ENCODE measurements at regions not wholly inside any gene's neighbourhood (a gene's known extent, or its start where the extent isn't known, plus 50 kb on each side); places are given as distances from the start of the nearest gene placed in this dataset.

GRCh38 chr3:72679540-72680198, 168.6 kb downstream of the SHQ1 start:
- H3K4me1 ChIP-seq, result peaks cover 0 to 13% (median 0%) of the 10 kb centered on the region in 4 donors
- no peak overlapping the region for H3K4me3 ChIP-seq
- no peak for TF ChIP-seq EP300 (IDR thresholded peaks at IDR 0.05)
- TF ChIP-seq CTCF (IDR thresholded peaks at IDR 0.05), result no peak
- no peak for TF ChIP-seq POLR2AphosphoS5 (IDR thresholded peaks at IDR 0.05)
- no peak for TF ChIP-seq POLR2A (IDR thresholded peaks at IDR 0.05; ENCODE audit: low read depth)
- no peaks in the 10 kb centered on the region for H3K36me3 ChIP-seq
- no peaks in the 10 kb centered on the region for H3K27me3 ChIP-seq
- H3K9me3 ChIP-seq, result peaks cover 0 to 4% (median 0%) of the 10 kb centered on the region in 4 donors
- WGBS, result 41% methylated on average over 6 of the region's 6 CpGs
- intact Hi-C loops (cut with DNase I), result no loop called here
- H3K27ac ChIP-seq (replicated peaks in 1 of 4), result no peak overlapping the region
- DNase-seq (ENCODE audit: extremely low spot score), result no peak

GRCh38 chr3:72678867-72679266, 169.4 kb downstream of the SHQ1 start:
- peaks cover 0 to 13% (median 0%) of the 10 kb centered on the region in 4 donors for H3K4me1 ChIP-seq
- no peak overlapping the region for H3K27ac ChIP-seq (replicated peaks in 1 of 4)
- 94% methylated on average over 6 of the region's 6 CpGs for WGBS
- no peaks in the 10 kb centered on the region for H3K36me3 ChIP-seq
- no peak overlapping the region for H3K4me3 ChIP-seq
- no peak for DNase-seq (ENCODE audit: extremely low spot score)
- H3K27me3 ChIP-seq, result no peaks in the 10 kb centered on the region
- H3K9me3 ChIP-seq, result peaks cover 0 to 4% (median 0%) of the 10 kb centered on the region in 4 donors
- TF ChIP-seq POLR2AphosphoS5 (IDR thresholded peaks at IDR 0.05) (no peak), EP300 (IDR thresholded peaks at IDR 0.05) (no peak), POLR2A (IDR thresholded peaks at IDR 0.05; ENCODE audit: low read depth) (no peak), CTCF (IDR thresholded peaks at IDR 0.05) (no peak)
- intact Hi-C loops (cut with DNase I), result no loop called here

- Histone ChIP-seq H3K27me3 (no peaks in the 10 kb centered on the region), H3K27ac (replicated peaks in 1 of 4) (no peak overlapping the region), H3K36me3 (no peaks in the 10 kb centered on the region), H3K4me1 (peaks cover 0 to 13% (median 0%) of the 10 kb centered on the region in 4 donors), H3K4me3 (no peak overlapping the region), H3K9me3 (peaks cover 0 to 4% (median 0%) of the 10 kb centered on the region in 4 donors)
- no peak for DNase-seq (ENCODE audit: extremely low spot score)
- intact Hi-C loops (cut with DNase I), result no loop called here
- WGBS, result 79% methylated on average over 3 of the region's 3 CpGs
- TF ChIP-seq POLR2A (IDR thresholded peaks at IDR 0.05; ENCODE audit: low read depth) (no peak), CTCF (IDR thresholded peaks at IDR 0.05) (no peak), EP300 (IDR thresholded peaks at IDR 0.05) (no peak), POLR2AphosphoS5 (IDR thresholded peaks at IDR 0.05) (no peak)
Measured at GRCh38 chr3:72678380-72678779, 169.9 kb downstream of the SHQ1 start.

- no peak for DNase-seq (ENCODE audit: extremely low spot score)
- 75% methylated on average over 1 of the region's 1 CpG for whole genome bisulfite sequencing
Measured at GRCh38 chr3:72675243-72675642, 173.0 kb downstream of the SHQ1 start.

More at GRCh38 chr3:72675243-72675642, 173.0 kb downstream of the SHQ1 start:
- Histone ChIP-seq H3K27me3 (no peaks in the 10 kb centered on the region), H3K4me1 (peaks cover 0 to 10% (median 0%) of the 10 kb centered on the region in 4 donors), H3K9me3 (peaks cover 0 to 4% (median 0%) of the 10 kb centered on the region in 4 donors), H3K36me3 (no peaks in the 10 kb centered on the region), H3K27ac (replicated peaks in 1 of 4) (no peak overlapping the region), H3K4me3 (no peak overlapping the region)
- TF ChIP-seq POLR2AphosphoS5 (IDR thresholded peaks at IDR 0.05) (no peak), CTCF (IDR thresholded peaks at IDR 0.05) (no peak), POLR2A (IDR thresholded peaks at IDR 0.05; ENCODE audit: low read depth) (no peak), EP300 (IDR thresholded peaks at IDR 0.05) (no peak)
- intact Hi-C loops (cut with DNase I), result no loop called here

All from esophagus muscularis mucosa (tissue), 4 donors.